ENCODE measurements at regions not wholly inside any gene's neighbourhood (a gene's known extent, or its start where the extent isn't known, plus 50 kb on each side); places are given as distances from the start of the nearest gene placed in this dataset.

- H3K4me3 Mint-ChIP-seq (ENCODE audit: low read depth, unreplicated experiment): peak overlapping the region; percentile 52
- no peaks in the 10 kb centered on the region for H3K27me3 Mint-ChIP-seq (ENCODE audit: unreplicated experiment)
- CTCF ChIA-PET: interaction anchor here (1.2 to 1.3 kb wide), 3 partner anchors 12 to 280 kb away, joined by 3 to 4 read pairs (median 3); no protein-coding TSS in a partner anchor
- no peak for TF ChIP-seq CTCF (IDR thresholded peaks at IDR 0.05; ENCODE audit: unreplicated experiment)
- no TSS peak for BruUV-seq (replicated peaks)
- no peak for DNase-seq
- intact Hi-C loops (cut with micrococcal nuclease; ENCODE audit: unreplicated experiment): loop anchor here (2.0 to 10.0 kb wide), 3 partner anchors 30 to 394 kb away; no protein-coding TSS in a partner anchor
- peaks cover 5% of the 10 kb centered on the region for H3K36me3 Mint-ChIP-seq (ENCODE audit: insufficient read depth, unreplicated experiment)
- H3K27ac Mint-ChIP-seq (ENCODE audit: unreplicated experiment): peak overlapping the region; percentile 45
- H3K9me3 Mint-ChIP-seq (ENCODE audit: low read depth, unreplicated experiment): no peaks in the 10 kb centered on the region
- peaks cover 59% of the 10 kb centered on the region for H3K4me1 Mint-ChIP-seq (ENCODE audit: low read depth, unreplicated experiment)
Measured at GRCh38 chr12:59940631-59941342, 345.0 kb downstream of the SLC16A7 start.

DNA sequence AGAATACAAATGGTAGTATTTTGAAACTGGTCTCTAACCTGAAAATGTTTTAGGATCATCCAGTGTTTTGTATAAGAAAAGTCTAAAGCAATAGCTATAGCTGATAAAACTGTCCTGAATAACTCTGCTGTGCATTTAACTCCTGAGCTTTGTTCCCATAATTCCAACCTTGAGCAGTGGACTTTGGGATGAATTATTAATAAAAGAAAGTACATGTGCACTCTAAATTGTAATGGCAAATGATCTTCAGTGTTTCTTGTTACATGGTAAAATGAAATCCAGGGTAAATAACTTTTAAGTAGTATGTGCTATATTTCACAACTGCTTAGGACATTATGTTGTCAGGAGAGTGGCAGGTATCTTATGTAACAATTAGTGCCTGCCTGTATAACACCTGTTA lies 345.6 kb downstream of the SLC16A7 start:
- intact Hi-C loops (cut with micrococcal nuclease; ENCODE audit: unreplicated experiment): loop anchor here (2.0 to 10.0 kb wide), 3 partner anchors 31 to 393 kb away; no protein-coding TSS in a partner anchor
- no peaks in the 10 kb centered on the region for H3K9me3 Mint-ChIP-seq (ENCODE audit: low read depth, unreplicated experiment)
- peaks cover 59% of the 10 kb centered on the region for H3K4me1 Mint-ChIP-seq (ENCODE audit: low read depth, unreplicated experiment)
- H3K36me3 Mint-ChIP-seq (ENCODE audit: insufficient read depth, unreplicated experiment): peaks cover 5% of the 10 kb centered on the region
- no peak overlapping the region for H3K4me3 Mint-ChIP-seq (ENCODE audit: low read depth, unreplicated experiment)
- no peak for DNase-seq
- no peaks in the 10 kb centered on the region for H3K27me3 Mint-ChIP-seq (ENCODE audit: unreplicated experiment)
- TF ChIP-seq CTCF (IDR thresholded peaks at IDR 0.05; ENCODE audit: unreplicated experiment): no peak
- BruUV-seq (replicated peaks): no TSS peak
- H3K27ac Mint-ChIP-seq (ENCODE audit: unreplicated experiment): no peak overlapping the region
- CTCF ChIA-PET: interaction anchor here (1.2 to 1.3 kb wide), 3 partner anchors 12 to 279 kb away, joined by 3 to 4 read pairs (median 3); no protein-coding TSS in a partner anchor

DNA sequence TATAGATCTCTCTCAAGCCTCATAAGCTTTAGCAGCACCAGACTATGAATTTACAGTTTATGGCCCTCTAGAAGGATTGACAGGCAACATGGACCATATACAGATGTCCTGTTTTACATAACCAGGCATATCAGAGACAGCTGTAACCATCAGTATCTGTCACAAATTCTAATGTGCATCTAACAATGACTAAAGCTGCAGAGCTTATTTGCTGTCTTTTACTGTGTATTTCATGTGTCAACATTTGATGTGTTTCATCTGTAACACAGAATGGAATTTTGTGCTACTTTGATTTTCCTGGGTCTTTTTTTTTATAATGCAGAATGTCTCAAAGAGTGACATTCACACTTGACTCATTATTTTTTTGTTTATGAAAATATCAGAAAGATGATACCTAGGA lies 348.3 kb downstream of the SLC16A7 start:
- TF ChIP-seq CTCF (IDR thresholded peaks at IDR 0.05; ENCODE audit: unreplicated experiment): no peak
- CTCF ChIA-PET: no interaction called here
- peaks cover 3% of the 10 kb centered on the region for H3K9me3 Mint-ChIP-seq (ENCODE audit: low read depth, unreplicated experiment)
- no peak overlapping the region for H3K4me3 Mint-ChIP-seq (ENCODE audit: low read depth, unreplicated experiment)
- intact Hi-C loops (cut with micrococcal nuclease; ENCODE audit: unreplicated experiment): loop anchor here (10.0 kb wide), 1 partner anchor 391 kb away; no protein-coding TSS in a partner anchor
- peaks cover 5% of the 10 kb centered on the region for H3K36me3 Mint-ChIP-seq (ENCODE audit: insufficient read depth, unreplicated experiment)
- peaks cover 34% of the 10 kb centered on the region for H3K4me1 Mint-ChIP-seq (ENCODE audit: low read depth, unreplicated experiment)
- H3K27me3 Mint-ChIP-seq (ENCODE audit: unreplicated experiment): no peaks in the 10 kb centered on the region
- H3K27ac Mint-ChIP-seq (ENCODE audit: unreplicated experiment): no peak overlapping the region
- DNase-seq: no peak
- no TSS peak for BruUV-seq (replicated peaks)

DNA sequence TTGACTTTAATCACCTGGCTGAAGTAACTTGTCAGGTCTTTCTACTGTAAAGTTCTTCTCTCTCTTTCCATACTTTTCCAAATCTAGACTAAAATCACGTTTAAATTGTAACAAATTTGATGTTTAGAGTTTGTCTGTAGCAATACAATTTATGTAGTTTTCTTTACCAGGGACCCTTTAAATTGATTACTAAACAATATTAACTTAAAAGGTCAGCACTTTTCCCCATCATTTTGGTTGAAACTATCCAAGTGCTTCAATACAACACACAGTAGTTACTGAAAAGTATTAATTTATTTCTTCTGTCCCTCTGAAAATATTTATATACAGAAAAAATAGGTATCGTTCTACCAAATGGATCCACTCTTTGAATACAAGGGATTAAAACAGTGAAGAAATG lies 350.8 kb downstream of the SLC16A7 start:
- no peaks in the 10 kb centered on the region for H3K36me3 Mint-ChIP-seq (ENCODE audit: insufficient read depth, unreplicated experiment)
- H3K4me3 Mint-ChIP-seq (ENCODE audit: low read depth, unreplicated experiment): no peak overlapping the region
- intact Hi-C loops (cut with micrococcal nuclease; ENCODE audit: unreplicated experiment): loop anchor here (10.0 kb wide), 1 partner anchor 388 kb away; no protein-coding TSS in a partner anchor
- BruUV-seq (replicated peaks): no TSS peak
- no peak for DNase-seq
- peaks cover 7% of the 10 kb centered on the region for H3K9me3 Mint-ChIP-seq (ENCODE audit: low read depth, unreplicated experiment)
- no peaks in the 10 kb centered on the region for H3K27me3 Mint-ChIP-seq (ENCODE audit: unreplicated experiment)
- peaks cover 9% of the 10 kb centered on the region for H3K4me1 Mint-ChIP-seq (ENCODE audit: low read depth, unreplicated experiment)
- CTCF ChIA-PET: no interaction called here
- no peak overlapping the region for H3K27ac Mint-ChIP-seq (ENCODE audit: unreplicated experiment)
- no peak for TF ChIP-seq CTCF (IDR thresholded peaks at IDR 0.05; ENCODE audit: unreplicated experiment)

Data from Calu3 (cell line).